Stimulated activated CD4-positive, alpha-beta T cell treated with anti-CD3 and anti-CD28 coated beads, Interleukin-15, amount 100 ng/mL, for 48 hours (primary cell): ENCODE measurements at regions not wholly inside any gene's neighbourhood (a gene's known extent, or its start where the extent isn't known, plus 50 kb on each side); places are given as distances from the start of the nearest gene placed in this dataset.
"Not testable (repeated sequence)": the region's sequence is repeated elsewhere in the genome, so short reads cannot be mapped to it uniquely, and the experiment has no call there.

Experiments
- DNase-seq, 2 donors: peaks; one replicate each; pipeline ENCODE4 v3.0.0-alpha.2; 2020; ENCODE audit warnings: low read depth in 2 of 2

GRCh38 chr5:6078881-6079280, 299.5 kb downstream of the MED10 start:
- DNase-seq = no peak

- no peak for DNase-seq
Measured at GRCh38 chr5:6076341-6077239, 301.8 kb downstream of the MED10 start.

- DNase-seq = not testable (repeated sequence)
Measured at GRCh38 chr5:6072488-6072887, 305.9 kb downstream of the MED10 start.

- DNase-seq = no peak
Measured at GRCh38 chr5:6069496-6070185, 308.7 kb downstream of the MED10 start.

GRCh38 chr5:6066016-6066415, 312.3 kb downstream of the MED10 start:
- DNase-seq = no peak

- no peak for DNase-seq
Measured at GRCh38 chr5:6059137-6059800, 319.1 kb downstream of the MED10 start.

GRCh38 chr5:6058055-6058715, 320.2 kb downstream of the MED10 start:
- DNase-seq = no peak

- no peak for DNase-seq
Measured at GRCh38 chr5:6056280-6056679, 322.1 kb downstream of the MED10 start.

GRCh38 chr5:6049662-6050061, 328.7 kb downstream of the MED10 start:
- no peak for DNase-seq

GRCh38 chr5:6048746-6049145, 329.6 kb downstream of the MED10 start:
- no peak for DNase-seq

GRCh38 chr5:6046296-6046967, 331.9 kb downstream of the MED10 start:
- no peak for DNase-seq

GRCh38 chr5:6043491-6044310, 334.6 kb downstream of the MED10 start:
- no peak for DNase-seq

- DNase-seq = no peak
Measured at GRCh38 chr5:6041977-6042550, 336.3 kb downstream of the MED10 start.

- DNase-seq = no peak
Measured at GRCh38 chr5:6039111-6039510, 339.2 kb downstream of the MED10 start.

- no peak for DNase-seq
Measured at GRCh38 chr5:6036006-6036405, 342.3 kb downstream of the MED10 start.

GRCh38 chr5:6029811-6030271, 348.5 kb downstream of the MED10 start:
- DNase-seq = no peak

- DNase-seq = no peak
Measured at GRCh38 chr5:6026766-6027406, 351.5 kb downstream of the MED10 start.

- no peak for DNase-seq
Measured at GRCh38 chr5:6019612-6020011, 358.7 kb downstream of the MED10 start.

GRCh38 chr5:6013506-6013905, 364.8 kb downstream of the MED10 start:
- DNase-seq = no peak

GRCh38 chr5:6011199-6011598, 367.1 kb downstream of the MED10 start:
- DNase-seq = no peak
